Keratinocyte (primary cell): ENCODE measurements at regions not wholly inside any gene's neighbourhood (a gene's known extent, or its start where the extent isn't known, plus 50 kb on each side); places are given as distances from the start of the nearest gene placed in this dataset.

Source experiments
- CTCF ChIP-seq, 3 experiments: IDR thresholded peaks in 1 of 3; conservative IDR thresholded peaks in 1 of 3; optimal IDR thresholded peaks in 1 of 3; 2 replicates in 2 of 3; 3 replicates in 1 of 3; pipeline versions ENCODE3 to v1.5.1; 2011; ENCODE audit warnings: low read length in 3 of 3, mild to moderate bottlenecking in 3 of 3, moderate library complexity in 2 of 3, control low read depth in 1 of 3, inconsistent platforms in 1 of 3; ENCODE audit not compliant: insufficient read depth in 2 of 3; ENCODE audit errors: extremely low read depth in 1 of 3
- EZH2 ChIP-seq: IDR thresholded peaks from one replicate; pipeline ENCODE4 v1.6.1; 2012; ENCODE audit warnings: inconsistent platforms, mild to moderate bottlenecking, low read length, moderate library complexity

- TF ChIP-seq CTCF (optimal IDR thresholded peaks at IDR 0.05 in 1 of 3, IDR thresholded peaks at IDR 0.05 in 1 of 3, conservative IDR thresholded peaks at IDR 0.05 in 1 of 3; ENCODE audit: extremely low read depth in 1 of 3, insufficient read depth in 2 of 3, low read length in 3 of 3) (no peak), EZH2 (no peak)
Observed at GRCh38 chr10:78375854-78376785, 342.5 kb downstream of the RPS24 start.
